ENCODE measurements at regions not wholly inside any gene's neighbourhood (a gene's known extent, or its start where the extent isn't known, plus 50 kb on each side); places are given as distances from the start of the nearest gene placed in this dataset.

GRCh38 chr6:170229396-170229795 lies 61.5 kb downstream of the DLL1 start:
- POLR2A ChIA-PET, result no interaction called here
- CTCF ChIA-PET, result no interaction called here
- H3K4me3 ChIP-seq (ENCODE audit: low read depth, low read length), result no peak overlapping the region
- H3K27ac ChIP-seq (ENCODE audit: low read depth, low read length), result no peak overlapping the region
- DNase-seq (ENCODE audit: low read depth, low spot score), result no peak
- TF ChIP-seq, protein P1, sequence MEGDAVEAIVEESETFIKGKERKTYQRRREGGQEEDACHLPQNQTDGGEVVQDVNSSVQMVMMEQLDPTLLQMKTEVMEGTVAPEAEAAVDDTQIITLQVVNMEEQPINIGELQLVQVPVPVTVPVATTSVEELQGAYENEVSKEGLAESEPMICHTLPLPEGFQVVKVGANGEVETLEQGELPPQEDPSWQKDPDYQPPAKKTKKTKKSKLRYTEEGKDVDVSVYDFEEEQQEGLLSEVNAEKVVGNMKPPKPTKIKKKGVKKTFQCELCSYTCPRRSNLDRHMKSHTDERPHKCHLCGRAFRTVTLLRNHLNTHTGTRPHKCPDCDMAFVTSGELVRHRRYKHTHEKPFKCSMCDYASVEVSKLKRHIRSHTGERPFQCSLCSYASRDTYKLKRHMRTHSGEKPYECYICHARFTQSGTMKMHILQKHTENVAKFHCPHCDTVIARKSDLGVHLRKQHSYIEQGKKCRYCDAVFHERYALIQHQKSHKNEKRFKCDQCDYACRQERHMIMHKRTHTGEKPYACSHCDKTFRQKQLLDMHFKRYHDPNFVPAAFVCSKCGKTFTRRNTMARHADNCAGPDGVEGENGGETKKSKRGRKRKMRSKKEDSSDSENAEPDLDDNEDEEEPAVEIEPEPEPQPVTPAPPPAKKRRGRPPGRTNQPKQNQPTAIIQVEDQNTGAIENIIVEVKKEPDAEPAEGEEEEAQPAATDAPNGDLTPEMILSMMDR (IDR thresholded peaks at IDR 0.05; ENCODE audit: low read depth, low read length), result no peak
- H3K9me3 ChIP-seq (ENCODE audit: control insufficient read depth, insufficient read depth, low read length), result peaks cover 50% of the 10 kb centered on the region
- H3K27me3 ChIP-seq (ENCODE audit: control insufficient read depth, insufficient read depth, low read length), result peaks cover 2% of the 10 kb centered on the region

GRCh38 chr6:170228946-170229310 lies 62.0 kb downstream of the DLL1 start:
- peaks cover 52% of the 10 kb centered on the region for H3K9me3 ChIP-seq (ENCODE audit: control insufficient read depth, insufficient read depth, low read length)
- H3K4me3 ChIP-seq (ENCODE audit: low read depth, low read length), result no peak overlapping the region
- ChIA-PET CTCF (no interaction called here), POLR2A (no interaction called here)
- H3K27me3 ChIP-seq (ENCODE audit: control insufficient read depth, insufficient read depth, low read length), result peaks cover 2% of the 10 kb centered on the region
- no peak overlapping the region for H3K27ac ChIP-seq (ENCODE audit: low read depth, low read length)
- DNase-seq (ENCODE audit: low read depth, low spot score), result no peak
- TF ChIP-seq, protein P1 (IDR thresholded peaks at IDR 0.05; ENCODE audit: low read depth, low read length), result no peak

- ChIA-PET CTCF (no interaction called here), POLR2A (no interaction called here)
- TF ChIP-seq, protein P1 (IDR thresholded peaks at IDR 0.05; ENCODE audit: low read depth, low read length), result no peak
- DNase-seq (ENCODE audit: low read depth, low spot score), result no peak
- H3K27me3 ChIP-seq (ENCODE audit: control insufficient read depth, insufficient read depth, low read length), result peaks cover 2% of the 10 kb centered on the region
- no peak overlapping the region for H3K4me3 ChIP-seq (ENCODE audit: low read depth, low read length)
- no peak overlapping the region for H3K27ac ChIP-seq (ENCODE audit: low read depth, low read length)
- peaks cover 57% of the 10 kb centered on the region for H3K9me3 ChIP-seq (ENCODE audit: control insufficient read depth, insufficient read depth, low read length)
These were observed 62.6 kb downstream of the DLL1 start for GRCh38 chr6:170227996-170228945.

- peaks cover 2% of the 10 kb centered on the region for H3K27me3 ChIP-seq (ENCODE audit: control insufficient read depth, insufficient read depth, low read length)
- no peak overlapping the region for H3K4me3 ChIP-seq (ENCODE audit: low read depth, low read length)
- H3K9me3 ChIP-seq (ENCODE audit: control insufficient read depth, insufficient read depth, low read length), result peaks cover 61% of the 10 kb centered on the region
- TF ChIP-seq, protein P1 (IDR thresholded peaks at IDR 0.05; ENCODE audit: low read depth, low read length), result no peak
- no peak for DNase-seq (ENCODE audit: low read depth, low spot score)
- ChIA-PET CTCF (no interaction called here), POLR2A (no interaction called here)
- H3K27ac ChIP-seq (ENCODE audit: low read depth, low read length), result no peak overlapping the region
These were observed 63.3 kb downstream of the DLL1 start for GRCh38 chr6:170227521-170227983.

- no peak overlapping the region for H3K27ac ChIP-seq (ENCODE audit: low read depth, low read length)
- no peak overlapping the region for H3K4me3 ChIP-seq (ENCODE audit: low read depth, low read length)
- ChIA-PET CTCF (no interaction called here), POLR2A (no interaction called here)
- TF ChIP-seq, protein P1 (IDR thresholded peaks at IDR 0.05; ENCODE audit: low read depth, low read length), result no peak
- H3K27me3 ChIP-seq (ENCODE audit: control insufficient read depth, insufficient read depth, low read length), result peaks cover 2% of the 10 kb centered on the region
- no peak for DNase-seq (ENCODE audit: low read depth, low spot score)
- H3K9me3 ChIP-seq (ENCODE audit: control insufficient read depth, insufficient read depth, low read length), result peaks cover 61% of the 10 kb centered on the region
These were observed 64.2 kb downstream of the DLL1 start for GRCh38 chr6:170226647-170227046.
